Natural killer cell treated with Interleukin-12 subunit alpha and Interleukin-12 subunit beta and Interleukin-15 and Interleukin-18, amount 100 ng/mL, for 72 hours (primary cell): ENCODE measurements at regions not wholly inside any gene's neighbourhood (a gene's known extent, or its start where the extent isn't known, plus 50 kb on each side); places are given as distances from the start of the nearest gene placed in this dataset.

Experiments used
- ATAC-seq, 2 donors: fragments of 150-1000 bp; cut with Tn5 transposase in 1 of 2; sonication (Bioruptor Pico), chemical (Tn5 transposase) in 1 of 2; 2 replicates each; pipeline ENCODE4 v1.10.0; 2021
- DNase-seq: peaks from one replicate; pipeline ENCODE4 v3.0.0; 2022; ENCODE audit warnings: low spot score
- H3K27ac Mint-ChIP-seq, 2 donors: 1 replicate in 1 of 2; 2 replicates in 1 of 2; pipeline ENCODE4 v1.8.0; 2022; ENCODE audit warnings: mixed read lengths in 2 of 2, mild to moderate bottlenecking in 1 of 2, moderate library complexity in 1 of 2
- H3K27me3 Mint-ChIP-seq, 2 donors: 1 replicate in 1 of 2; 2 replicates in 1 of 2; pipeline ENCODE4 v1.8.0; 2022; ENCODE audit warnings: mixed read lengths in 2 of 2
- H3K36me3 Mint-ChIP-seq: one replicate; pipeline ENCODE4 v1.8.0; 2022; ENCODE audit warnings: mixed read lengths
- H3K4me1 Mint-ChIP-seq, 2 donors: 1 replicate in 1 of 2; 2 replicates in 1 of 2; pipeline ENCODE4 v1.8.0; 2022; ENCODE audit warnings: low read depth in 2 of 2, mixed read lengths in 2 of 2, mild to moderate bottlenecking in 1 of 2
- H3K4me3 Mint-ChIP-seq: one replicate; pipeline ENCODE4 v1.8.0; 2022; ENCODE audit warnings: mixed read lengths
- H3K9me3 Mint-ChIP-seq: 2 replicates; pipeline ENCODE4 v1.8.0; 2022; ENCODE audit warnings: mixed read lengths

- Mint-ChIP-seq H3K36me3 (no peaks in the 10 kb centered on the region), H3K4me3 (no peak overlapping the region), H3K4me1 (no peaks in the 10 kb centered on the region), H3K27ac (no peak overlapping the region), H3K27me3 (no peaks in the 10 kb centered on the region), H3K9me3 (peaks cover 11% of the 10 kb centered on the region)
- DNase-seq (no peak), ATAC-seq (no peak)
Observed at GRCh38 chr21:27129215-27129614, 162.3 kb upstream of the ADAMTS5 start.

DNA sequence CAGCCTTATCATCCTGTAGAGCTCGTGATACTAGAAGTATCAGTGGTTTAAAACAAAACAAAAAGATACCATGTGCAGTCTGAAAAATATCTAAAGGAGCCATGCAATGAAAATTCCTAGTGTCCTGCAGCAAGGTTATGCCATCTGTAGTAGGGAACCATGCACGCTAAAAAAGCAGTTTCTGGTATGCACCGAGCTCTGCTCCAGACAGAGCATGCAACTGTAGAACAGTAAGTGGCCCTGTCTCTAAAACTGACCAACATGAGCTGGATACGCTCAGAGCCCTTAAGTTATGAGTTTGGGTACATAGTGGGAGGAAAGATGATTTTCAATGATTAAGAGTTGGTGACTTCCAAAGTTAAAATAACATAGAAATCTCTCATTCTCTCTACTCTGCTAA is 159.3 kb upstream of the ADAMTS5 start:
- H3K4me3 Mint-ChIP-seq: no peak overlapping the region
- H3K9me3 Mint-ChIP-seq: peaks cover 15% of the 10 kb centered on the region
- H3K27ac Mint-ChIP-seq: no peak overlapping the region
- DNase-seq: no peak
- ATAC-seq: no peak
- no peaks in the 10 kb centered on the region for H3K36me3 Mint-ChIP-seq
- no peaks in the 10 kb centered on the region for H3K4me1 Mint-ChIP-seq
- no peaks in the 10 kb centered on the region for H3K27me3 Mint-ChIP-seq

GRCh38 chr21:27122686-27123085 is 155.8 kb upstream of the ADAMTS5 start:
- H3K9me3 Mint-ChIP-seq: peaks cover 14% of the 10 kb centered on the region
- H3K4me1 Mint-ChIP-seq: no peaks in the 10 kb centered on the region
- H3K4me3 Mint-ChIP-seq: no peak overlapping the region
- no peak for ATAC-seq
- H3K27me3 Mint-ChIP-seq: no peaks in the 10 kb centered on the region
- H3K27ac Mint-ChIP-seq: no peak overlapping the region
- no peaks in the 10 kb centered on the region for H3K36me3 Mint-ChIP-seq
- no peak for DNase-seq

- Mint-ChIP-seq H3K27ac (no peak overlapping the region), H3K36me3 (no peaks in the 10 kb centered on the region), H3K4me1 (no peaks in the 10 kb centered on the region), H3K4me3 (no peak overlapping the region), H3K9me3 (peaks cover 9% of the 10 kb centered on the region), H3K27me3 (no peaks in the 10 kb centered on the region)
- no peak for DNase-seq
- no peak for ATAC-seq
Observed at GRCh38 chr21:27114111-27114510, 147.2 kb upstream of the ADAMTS5 start.

DNA sequence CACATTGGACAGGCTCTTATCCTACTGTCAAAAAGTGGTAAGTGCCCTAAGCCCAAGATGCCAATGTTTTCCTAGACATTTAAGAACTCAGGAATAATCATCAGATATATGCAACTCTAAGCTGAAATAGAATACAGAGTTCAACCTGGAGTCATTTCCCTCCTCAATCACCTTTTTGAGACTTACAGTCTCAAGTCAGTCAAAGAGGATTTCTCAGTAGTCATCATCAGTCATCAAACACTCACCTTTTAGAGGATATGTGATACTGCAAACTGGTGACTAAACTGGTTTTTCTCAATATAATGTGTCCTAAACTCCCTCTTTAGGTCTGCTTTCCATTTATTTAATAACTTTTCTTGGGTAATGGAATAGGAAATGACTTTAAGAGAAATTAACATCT is 145.3 kb upstream of the ADAMTS5 start:
- no peak for DNase-seq

GRCh38 chr21:27110956-27111355 is 144.1 kb upstream of the ADAMTS5 start:
- DNase-seq (no peak), ATAC-seq (no peak)
- no peak overlapping the region for H3K27ac Mint-ChIP-seq
- no peaks in the 10 kb centered on the region for H3K36me3 Mint-ChIP-seq
- H3K9me3 Mint-ChIP-seq: peaks cover 3% of the 10 kb centered on the region
- no peak overlapping the region for H3K4me3 Mint-ChIP-seq
- H3K27me3 Mint-ChIP-seq: no peaks in the 10 kb centered on the region
- no peaks in the 10 kb centered on the region for H3K4me1 Mint-ChIP-seq

More for the DNA sequence above, 145.3 kb upstream of the ADAMTS5 start:
- no peaks in the 10 kb centered on the region for H3K36me3 Mint-ChIP-seq
- peaks cover 6% of the 10 kb centered on the region for H3K9me3 Mint-ChIP-seq
- H3K27me3 Mint-ChIP-seq: no peaks in the 10 kb centered on the region
- ATAC-seq: no peak
- no peak overlapping the region for H3K4me3 Mint-ChIP-seq
- H3K4me1 Mint-ChIP-seq: no peaks in the 10 kb centered on the region
- H3K27ac Mint-ChIP-seq: no peak overlapping the region

DNA sequence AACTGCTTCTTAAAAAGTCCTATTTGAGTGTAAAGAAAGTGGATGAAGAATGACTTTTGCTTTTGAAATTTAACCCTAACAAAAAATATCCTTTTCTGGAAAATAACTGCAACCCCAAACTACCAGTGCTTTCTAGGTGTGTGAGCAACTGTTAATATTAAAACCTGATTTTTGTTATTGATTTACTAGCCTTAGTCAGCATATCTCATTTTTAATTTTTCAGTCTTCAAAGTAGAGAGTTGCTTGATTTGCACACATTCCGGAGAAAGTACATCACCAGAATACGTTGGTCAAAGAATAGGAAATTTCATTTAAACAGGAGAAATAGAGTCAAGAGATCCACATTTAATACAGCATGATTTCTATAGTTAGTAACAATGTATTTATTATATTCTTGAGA is 141.8 kb upstream of the ADAMTS5 start:
- DNase-seq (no peak), ATAC-seq (no peak)
- peaks cover 8% of the 10 kb centered on the region for H3K9me3 Mint-ChIP-seq
- H3K4me1 Mint-ChIP-seq: no peaks in the 10 kb centered on the region
- no peaks in the 10 kb centered on the region for H3K27me3 Mint-ChIP-seq
- no peak overlapping the region for H3K27ac Mint-ChIP-seq
- H3K4me3 Mint-ChIP-seq: no peak overlapping the region
- no peaks in the 10 kb centered on the region for H3K36me3 Mint-ChIP-seq

- H3K27ac Mint-ChIP-seq: no peak overlapping the region
- H3K36me3 Mint-ChIP-seq: no peaks in the 10 kb centered on the region
- H3K4me1 Mint-ChIP-seq: no peaks in the 10 kb centered on the region
Observed at GRCh38 chr21:27108228-27108627, 141.3 kb upstream of the ADAMTS5 start.

GRCh38 chr21:27104846-27105431 is 138.1 kb upstream of the ADAMTS5 start:
- H3K4me3 Mint-ChIP-seq: no peak overlapping the region
- H3K27me3 Mint-ChIP-seq: no peaks in the 10 kb centered on the region
- no peaks in the 10 kb centered on the region for H3K36me3 Mint-ChIP-seq
- peaks cover 20% of the 10 kb centered on the region for H3K9me3 Mint-ChIP-seq
- no peaks in the 10 kb centered on the region for H3K4me1 Mint-ChIP-seq
- no peak for DNase-seq
- H3K27ac Mint-ChIP-seq: no peak overlapping the region
- no peak for ATAC-seq

More at GRCh38 chr21:27108228-27108627, 141.3 kb upstream of the ADAMTS5 start:
- no peaks in the 10 kb centered on the region for H3K27me3 Mint-ChIP-seq
- peaks cover 8% of the 10 kb centered on the region for H3K9me3 Mint-ChIP-seq
- DNase-seq (no peak), ATAC-seq (no peak)
- no peak overlapping the region for H3K4me3 Mint-ChIP-seq

DNA sequence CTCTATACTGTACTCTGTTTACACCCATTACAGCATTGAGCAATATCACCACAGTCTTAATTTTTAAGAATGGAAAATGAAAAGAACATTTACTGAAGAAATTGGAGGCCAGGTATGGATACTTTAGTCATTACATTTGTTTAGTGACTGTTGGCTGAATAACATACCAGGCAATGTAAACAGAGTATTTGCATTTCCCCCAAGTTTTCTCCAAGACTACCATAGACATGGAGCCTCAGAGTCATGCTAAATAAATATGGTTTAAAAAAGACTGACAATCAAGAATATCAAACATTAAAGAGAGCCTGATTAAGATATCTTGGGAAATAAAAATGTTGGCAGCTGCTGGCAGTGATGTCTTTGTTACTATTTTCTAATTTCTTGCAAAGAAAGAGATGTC is 136.9 kb upstream of the ADAMTS5 start:
- H3K36me3 Mint-ChIP-seq: peaks cover under 1% of the 10 kb centered on the region
- ATAC-seq: no peak

DNA sequence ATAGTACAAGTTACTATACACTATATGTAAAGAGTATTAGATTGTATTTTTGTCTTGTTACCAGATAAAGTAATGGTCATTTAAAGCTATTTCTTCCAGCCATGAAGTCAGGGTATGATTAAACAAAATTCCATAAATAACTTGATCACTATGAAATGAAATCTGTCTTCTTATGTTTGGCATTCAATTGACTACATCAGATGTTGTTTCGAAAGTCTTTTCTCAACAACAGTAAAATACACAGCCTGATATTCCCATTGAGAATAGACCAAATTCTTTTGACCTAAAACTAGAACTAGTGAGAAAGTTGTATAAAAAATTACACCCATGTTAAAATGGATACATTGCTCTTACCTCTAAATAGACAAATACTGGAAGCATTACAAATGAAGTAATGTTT is 134.6 kb upstream of the ADAMTS5 start:
- ATAC-seq (no peak), DNase-seq (no peak)
- H3K27me3 Mint-ChIP-seq: no peaks in the 10 kb centered on the region
- no peaks in the 10 kb centered on the region for H3K4me1 Mint-ChIP-seq
- peaks cover 4% of the 10 kb centered on the region for H3K36me3 Mint-ChIP-seq
- H3K27ac Mint-ChIP-seq: no peak overlapping the region
- peaks cover 33% of the 10 kb centered on the region for H3K9me3 Mint-ChIP-seq
- H3K4me3 Mint-ChIP-seq: no peak overlapping the region

More for the DNA sequence above, 136.9 kb upstream of the ADAMTS5 start:
- no peak overlapping the region for H3K4me3 Mint-ChIP-seq
- DNase-seq: no peak
- no peaks in the 10 kb centered on the region for H3K27me3 Mint-ChIP-seq
- H3K4me1 Mint-ChIP-seq: no peaks in the 10 kb centered on the region
- H3K9me3 Mint-ChIP-seq: peaks cover 25% of the 10 kb centered on the region
- H3K27ac Mint-ChIP-seq: no peak overlapping the region

DNA sequence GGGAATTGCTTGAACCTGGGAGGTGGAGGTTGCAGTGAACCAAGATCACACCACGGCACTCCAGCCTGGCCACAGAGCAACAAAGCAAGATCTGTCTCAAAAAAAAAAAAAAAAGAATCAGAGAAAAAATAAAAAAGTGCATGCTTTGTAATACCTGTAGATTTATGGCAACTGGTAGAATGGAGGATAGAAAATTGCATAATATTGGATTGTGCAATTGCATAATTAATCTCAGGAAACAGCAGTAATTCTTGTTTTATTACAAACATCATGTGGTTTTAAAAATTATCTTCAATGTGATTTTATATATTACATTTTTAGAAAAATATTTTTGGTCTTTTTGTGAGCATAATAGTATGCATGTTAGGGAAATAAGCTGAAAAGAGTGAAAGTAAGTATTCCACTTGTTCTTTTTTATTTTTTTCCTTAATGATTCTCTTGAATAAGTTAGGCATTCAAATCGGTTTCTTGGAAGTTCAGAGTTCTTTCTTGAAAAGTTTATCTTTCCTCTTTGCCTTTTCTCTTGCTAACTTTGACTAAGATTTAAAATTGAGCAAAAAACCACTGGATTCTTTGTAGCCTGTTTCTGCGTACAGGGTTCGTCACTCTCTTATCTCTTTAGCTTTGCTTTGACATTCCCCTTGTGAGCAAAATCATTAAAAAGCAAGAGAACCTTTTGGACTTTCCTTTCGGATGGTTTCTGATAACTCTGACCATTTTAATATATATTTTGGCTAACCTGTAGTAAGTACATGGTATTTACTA is 127.5 kb upstream of the ADAMTS5 start:
- ATAC-seq (no peak), DNase-seq (no peak)
- no peak overlapping the region for H3K4me3 Mint-ChIP-seq
- no peaks in the 10 kb centered on the region for H3K4me1 Mint-ChIP-seq
- no peaks in the 10 kb centered on the region for H3K27me3 Mint-ChIP-seq
- H3K36me3 Mint-ChIP-seq: peaks cover 4% of the 10 kb centered on the region
- H3K9me3 Mint-ChIP-seq: peaks cover 13% of the 10 kb centered on the region
- no peak overlapping the region for H3K27ac Mint-ChIP-seq

GRCh38 chr21:27086630-27087029 is 119.7 kb upstream of the ADAMTS5 start:
- no peak for DNase-seq
- H3K27me3 Mint-ChIP-seq: no peaks in the 10 kb centered on the region
- no peak overlapping the region for H3K4me3 Mint-ChIP-seq
- no peaks in the 10 kb centered on the region for H3K4me1 Mint-ChIP-seq
- ATAC-seq: no peak
- no peak overlapping the region for H3K27ac Mint-ChIP-seq
- peaks cover 4% of the 10 kb centered on the region for H3K9me3 Mint-ChIP-seq
- H3K36me3 Mint-ChIP-seq: no peaks in the 10 kb centered on the region

GRCh38 chr21:27086186-27086585 is 119.3 kb upstream of the ADAMTS5 start:
- H3K4me1 Mint-ChIP-seq: no peaks in the 10 kb centered on the region
- DNase-seq: no peak
- no peak for ATAC-seq
- peaks cover 4% of the 10 kb centered on the region for H3K9me3 Mint-ChIP-seq
- H3K27ac Mint-ChIP-seq: no peak overlapping the region
- H3K27me3 Mint-ChIP-seq: no peaks in the 10 kb centered on the region
- no peak overlapping the region for H3K4me3 Mint-ChIP-seq
- no peaks in the 10 kb centered on the region for H3K36me3 Mint-ChIP-seq

GRCh38 chr21:27085387-27085786 is 118.5 kb upstream of the ADAMTS5 start:
- no peaks in the 10 kb centered on the region for H3K27me3 Mint-ChIP-seq
- H3K27ac Mint-ChIP-seq: no peak overlapping the region
- DNase-seq: no peak
- H3K9me3 Mint-ChIP-seq: peaks cover 4% of the 10 kb centered on the region
- no peaks in the 10 kb centered on the region for H3K36me3 Mint-ChIP-seq
- H3K4me3 Mint-ChIP-seq: no peak overlapping the region
- H3K4me1 Mint-ChIP-seq: no peaks in the 10 kb centered on the region
- no peak for ATAC-seq
